Activated T-helper 1 cell treated with anti-CD3 and anti-CD28 coated beads, Interleukin-12 subunit alpha, Interleukin-12 subunit beta, Interleukin-2, Interleukin-4 antibody, amounts not matched to agents 30 ng/mL and 10 ng/mL and 1 ng/mL, durations not matched to agents 14 hours and 24 hours and 36 hours (primary cell): ENCODE measurements at regions not wholly inside any gene's neighbourhood (a gene's known extent, or its start where the extent isn't known, plus 50 kb on each side); places are given as distances from the start of the nearest gene placed in this dataset.

Experiments used
- DNase-seq: peaks from one replicate; pipeline ENCODE4 v3.0.0; 2021; ENCODE audit warnings: low spot score
- H3K27ac Mint-ChIP-seq: one replicate; pipeline ENCODE4 v1.8.0; 2021; ENCODE audit warnings: mild to moderate bottlenecking, mixed read lengths
- H3K27me3 Mint-ChIP-seq: one replicate; pipeline ENCODE4 v1.8.0; 2022; ENCODE audit warnings: mild to moderate bottlenecking, moderate library complexity, mixed read lengths; ENCODE audit not compliant: insufficient read depth
- H3K36me3 Mint-ChIP-seq: one replicate; pipeline ENCODE4 v1.8.0; 2021; ENCODE audit warnings: low read depth, mixed read lengths
- H3K4me1 Mint-ChIP-seq: one replicate; pipeline ENCODE4 v1.8.0; 2021; ENCODE audit warnings: low read depth, mixed read lengths
- H3K4me3 Mint-ChIP-seq: one replicate; pipeline ENCODE4 v1.8.0; 2021; ENCODE audit warnings: mild to moderate bottlenecking, moderate library complexity, mixed read lengths
- H3K9me3 Mint-ChIP-seq: one replicate; pipeline ENCODE4 v1.8.0; 2021; ENCODE audit warnings: mixed read lengths
- intact Hi-C: fragments of 100-400 bp; cut with micrococcal nuclease; formaldehyde crosslinking; loops from one replicate; pipeline ENCODE4 v1.15.1; 2024

DNA sequence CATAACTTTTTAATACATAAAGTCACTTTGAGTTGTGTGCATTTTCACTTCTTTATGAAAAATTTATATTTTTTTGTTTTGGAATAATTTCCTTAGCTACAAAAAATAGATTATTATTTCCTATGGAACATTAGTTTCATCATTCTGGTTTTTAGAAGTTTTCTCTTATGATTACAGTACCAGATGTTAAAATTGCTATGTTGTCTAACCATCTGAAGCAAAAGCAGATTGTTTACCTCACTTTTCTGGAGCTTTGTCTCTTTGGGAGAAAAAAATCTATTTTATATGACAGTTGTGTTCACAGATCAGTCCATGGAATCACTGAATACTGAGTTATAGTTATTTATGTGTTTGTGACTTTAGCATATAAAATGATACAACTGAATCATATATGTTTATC, 708.9 kb upstream of the RIOK2 start:
- no peak overlapping the region for H3K27ac Mint-ChIP-seq
- H3K9me3 Mint-ChIP-seq, result peaks cover 3% of the 10 kb centered on the region
- H3K4me1 Mint-ChIP-seq, result no peaks in the 10 kb centered on the region
- H3K36me3 Mint-ChIP-seq, result no peaks in the 10 kb centered on the region
- H3K4me3 Mint-ChIP-seq, result no peak overlapping the region
- no peak for DNase-seq
- intact Hi-C loops, result no loop called here
- H3K27me3 Mint-ChIP-seq, result no peaks in the 10 kb centered on the region

GRCh38 chr5:97903742-97904141, 720.7 kb upstream of the RIOK2 start:
- H3K27me3 Mint-ChIP-seq, result no peaks in the 10 kb centered on the region
- no peaks in the 10 kb centered on the region for H3K36me3 Mint-ChIP-seq
- intact Hi-C loops, result no loop called here
- no peaks in the 10 kb centered on the region for H3K4me1 Mint-ChIP-seq
- H3K27ac Mint-ChIP-seq, result no peak overlapping the region
- DNase-seq, result no peak
- no peak overlapping the region for H3K4me3 Mint-ChIP-seq
- H3K9me3 Mint-ChIP-seq, result peaks cover 17% of the 10 kb centered on the region

- intact Hi-C loops, result no loop called here
- Mint-ChIP-seq H3K27me3 (no peaks in the 10 kb centered on the region), H3K9me3 (peaks cover 10% of the 10 kb centered on the region), H3K27ac (no peak overlapping the region), H3K4me3 (no peak overlapping the region), H3K4me1 (no peaks in the 10 kb centered on the region), H3K36me3 (no peaks in the 10 kb centered on the region)
- DNase-seq, result no peak
Measured at GRCh38 chr5:97906135-97906534, 723.1 kb upstream of the RIOK2 start.

GRCh38 chr5:97907646-97908400, 724.8 kb upstream of the RIOK2 start:
- DNase-seq, result no peak
- Mint-ChIP-seq H3K27me3 (no peaks in the 10 kb centered on the region), H3K27ac (no peak overlapping the region), H3K4me3 (no peak overlapping the region), H3K4me1 (no peaks in the 10 kb centered on the region), H3K36me3 (no peaks in the 10 kb centered on the region), H3K9me3 (peaks cover 10% of the 10 kb centered on the region)
- intact Hi-C loops, result no loop called here

- no peak for DNase-seq
- no peaks in the 10 kb centered on the region for H3K9me3 Mint-ChIP-seq
- no peaks in the 10 kb centered on the region for H3K4me1 Mint-ChIP-seq
- H3K27me3 Mint-ChIP-seq, result no peaks in the 10 kb centered on the region
- intact Hi-C loops, result no loop called here
- H3K4me3 Mint-ChIP-seq, result no peak overlapping the region
- H3K36me3 Mint-ChIP-seq, result no peaks in the 10 kb centered on the region
- no peak overlapping the region for H3K27ac Mint-ChIP-seq
Measured at GRCh38 chr5:97909541-97909940, 726.5 kb upstream of the RIOK2 start.

DNA sequence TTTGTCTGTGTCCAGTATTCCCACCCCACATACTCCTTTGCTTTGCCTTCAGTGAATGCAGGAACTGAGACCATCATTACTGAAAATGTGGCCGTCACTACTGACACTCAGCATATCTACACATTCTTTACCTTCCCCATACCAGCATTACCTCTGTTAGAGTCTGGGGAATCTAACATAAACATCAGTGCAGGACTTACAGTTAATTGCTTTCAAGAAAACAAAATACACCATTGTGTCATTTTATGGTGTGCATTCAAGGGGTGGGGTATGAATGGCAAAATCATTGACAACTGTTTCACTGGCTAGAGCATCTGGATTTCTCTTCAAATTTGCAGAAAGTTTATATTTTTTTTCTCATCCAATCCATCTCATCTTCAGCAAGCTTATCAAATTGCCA, 731.4 kb upstream of the RIOK2 start:
- H3K4me3 Mint-ChIP-seq, result no peak overlapping the region
- no peaks in the 10 kb centered on the region for H3K27me3 Mint-ChIP-seq
- intact Hi-C loops, result no loop called here
- no peaks in the 10 kb centered on the region for H3K9me3 Mint-ChIP-seq
- H3K4me1 Mint-ChIP-seq, result no peaks in the 10 kb centered on the region
- no peaks in the 10 kb centered on the region for H3K36me3 Mint-ChIP-seq
- H3K27ac Mint-ChIP-seq, result no peak overlapping the region
- DNase-seq, result no peak

DNA sequence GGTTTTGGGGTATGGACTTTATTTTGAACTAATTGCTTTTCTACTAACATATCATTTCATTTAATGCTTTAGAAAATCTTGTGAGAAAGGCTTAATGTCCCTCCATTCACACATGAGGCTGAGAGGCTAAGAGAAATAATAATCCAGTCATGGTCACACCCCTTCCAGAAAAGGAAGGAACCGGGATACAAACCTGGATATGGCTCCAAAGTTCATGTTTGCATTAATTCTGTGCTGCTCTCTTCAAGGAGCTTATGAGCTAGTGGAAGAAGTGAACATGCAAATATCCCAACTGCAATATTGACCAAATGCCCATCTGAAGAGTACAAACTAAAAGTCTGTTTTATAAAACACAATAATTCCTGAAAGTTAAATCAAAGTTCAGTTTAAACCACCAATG, 732.1 kb upstream of the RIOK2 start:
- Mint-ChIP-seq H3K9me3 (no peaks in the 10 kb centered on the region), H3K4me1 (no peaks in the 10 kb centered on the region), H3K27me3 (no peaks in the 10 kb centered on the region), H3K36me3 (no peaks in the 10 kb centered on the region), H3K27ac (no peak overlapping the region), H3K4me3 (no peak overlapping the region)
- intact Hi-C loops, result no loop called here
- DNase-seq, result no peak

DNA sequence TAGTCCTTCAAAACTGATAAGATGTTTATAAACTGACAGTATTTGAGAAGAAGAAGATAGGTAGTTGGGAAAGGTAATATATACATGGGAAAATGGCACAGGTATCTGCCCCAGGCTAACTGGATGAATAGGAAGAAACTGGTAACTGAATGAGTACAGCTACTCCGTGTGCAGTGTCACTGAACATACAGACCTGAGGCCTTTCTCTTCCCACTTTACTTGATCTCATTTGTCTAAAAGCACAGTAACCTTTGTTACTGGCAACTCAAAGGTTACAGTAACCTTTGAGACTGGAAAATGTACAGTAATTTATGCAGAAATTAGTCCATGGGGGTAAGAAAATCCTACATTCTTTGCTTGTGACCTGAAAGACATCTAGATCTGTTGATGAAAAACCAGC, 735.0 kb upstream of the RIOK2 start:
- Mint-ChIP-seq H3K9me3 (no peaks in the 10 kb centered on the region), H3K36me3 (no peaks in the 10 kb centered on the region), H3K27me3 (no peaks in the 10 kb centered on the region), H3K27ac (no peak overlapping the region), H3K4me3 (no peak overlapping the region), H3K4me1 (no peaks in the 10 kb centered on the region)
- no peak for DNase-seq
- intact Hi-C loops, result no loop called here

- no peak overlapping the region for H3K27ac Mint-ChIP-seq
- intact Hi-C loops, result no loop called here
- H3K4me1 Mint-ChIP-seq, result no peaks in the 10 kb centered on the region
- no peaks in the 10 kb centered on the region for H3K9me3 Mint-ChIP-seq
- DNase-seq, result no peak
- no peaks in the 10 kb centered on the region for H3K27me3 Mint-ChIP-seq
- H3K4me3 Mint-ChIP-seq, result no peak overlapping the region
- H3K36me3 Mint-ChIP-seq, result no peaks in the 10 kb centered on the region
Measured at GRCh38 chr5:97918620-97919019, 735.6 kb upstream of the RIOK2 start.

DNA sequence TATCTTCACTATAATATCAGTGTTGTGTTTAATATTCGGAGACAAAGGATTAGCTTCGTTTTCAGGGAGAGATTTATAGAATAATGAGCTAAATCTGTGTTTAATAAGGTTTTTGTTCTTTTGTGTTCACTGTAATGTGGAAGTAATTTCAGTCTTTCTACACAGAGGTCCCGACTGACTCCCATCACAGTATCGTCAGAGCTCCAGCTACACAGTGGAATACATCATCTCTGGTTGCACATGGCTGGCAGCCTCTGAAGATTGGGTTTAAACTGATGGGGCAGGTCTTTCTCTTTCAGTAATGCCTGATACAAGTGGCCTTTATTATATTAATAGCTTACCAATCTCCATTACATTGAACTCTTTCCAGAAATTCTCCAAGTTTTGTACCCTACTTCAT, 736.7 kb upstream of the RIOK2 start:
- no peak overlapping the region for H3K4me3 Mint-ChIP-seq
- no peaks in the 10 kb centered on the region for H3K36me3 Mint-ChIP-seq
- no peaks in the 10 kb centered on the region for H3K9me3 Mint-ChIP-seq
- DNase-seq, result no peak
- H3K27me3 Mint-ChIP-seq, result no peaks in the 10 kb centered on the region
- no peaks in the 10 kb centered on the region for H3K4me1 Mint-ChIP-seq
- intact Hi-C loops, result no loop called here
- no peak overlapping the region for H3K27ac Mint-ChIP-seq

- intact Hi-C loops, result no loop called here
Measured at GRCh38 chr5:97922776-97923175, 739.7 kb upstream of the RIOK2 start.

DNA sequence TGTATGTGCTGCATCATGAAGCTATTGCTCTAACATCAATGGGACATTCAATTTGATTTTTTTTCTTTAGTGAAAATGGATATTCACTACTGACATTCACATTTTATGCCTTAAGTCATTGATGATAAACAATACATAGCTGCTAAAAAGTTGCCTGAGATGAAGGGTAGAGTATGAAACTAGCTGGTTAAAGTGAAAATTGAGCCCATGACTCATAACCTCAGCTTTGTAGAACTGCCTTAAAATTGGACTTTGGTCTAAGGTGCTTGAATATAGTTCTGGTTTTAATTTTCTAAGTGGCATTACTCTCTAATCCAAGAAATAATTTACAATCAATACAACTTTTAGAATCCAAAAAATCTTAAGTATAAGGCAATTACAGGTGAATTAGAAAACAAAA, 740.4 kb upstream of the RIOK2 start:
- Mint-ChIP-seq H3K36me3 (no peaks in the 10 kb centered on the region), H3K4me3 (no peak overlapping the region), H3K27me3 (no peaks in the 10 kb centered on the region), H3K27ac (no peak overlapping the region), H3K9me3 (no peaks in the 10 kb centered on the region), H3K4me1 (no peaks in the 10 kb centered on the region)
- intact Hi-C loops, result no loop called here
- no peak for DNase-seq

More at GRCh38 chr5:97922776-97923175, 739.7 kb upstream of the RIOK2 start:
- Mint-ChIP-seq H3K4me1 (no peaks in the 10 kb centered on the region), H3K9me3 (no peaks in the 10 kb centered on the region), H3K27me3 (no peaks in the 10 kb centered on the region), H3K36me3 (no peaks in the 10 kb centered on the region), H3K4me3 (no peak overlapping the region), H3K27ac (no peak overlapping the region)
- DNase-seq, result no peak

- H3K9me3 Mint-ChIP-seq, result no peaks in the 10 kb centered on the region
- no peak for DNase-seq
- H3K27me3 Mint-ChIP-seq, result no peaks in the 10 kb centered on the region
- no peak overlapping the region for H3K27ac Mint-ChIP-seq
- intact Hi-C loops, result no loop called here
- no peak overlapping the region for H3K4me3 Mint-ChIP-seq
- no peaks in the 10 kb centered on the region for H3K4me1 Mint-ChIP-seq
- H3K36me3 Mint-ChIP-seq, result no peaks in the 10 kb centered on the region
Measured at GRCh38 chr5:97923997-97924396, 741.0 kb upstream of the RIOK2 start.

- H3K27me3 Mint-ChIP-seq, result no peaks in the 10 kb centered on the region
- no peak overlapping the region for H3K27ac Mint-ChIP-seq
- intact Hi-C loops, result no loop called here
- DNase-seq, result no peak
- no peak overlapping the region for H3K4me3 Mint-ChIP-seq
- H3K36me3 Mint-ChIP-seq, result no peaks in the 10 kb centered on the region
- H3K9me3 Mint-ChIP-seq, result no peaks in the 10 kb centered on the region
- H3K4me1 Mint-ChIP-seq, result no peaks in the 10 kb centered on the region
Measured at GRCh38 chr5:97929383-97929782, 746.3 kb upstream of the RIOK2 start.
